ENCODE measurements at regions not wholly inside any gene's neighbourhood (a gene's known extent, or its start where the extent isn't known, plus 50 kb on each side); places are given as distances from the start of the nearest gene placed in this dataset.

DNA sequence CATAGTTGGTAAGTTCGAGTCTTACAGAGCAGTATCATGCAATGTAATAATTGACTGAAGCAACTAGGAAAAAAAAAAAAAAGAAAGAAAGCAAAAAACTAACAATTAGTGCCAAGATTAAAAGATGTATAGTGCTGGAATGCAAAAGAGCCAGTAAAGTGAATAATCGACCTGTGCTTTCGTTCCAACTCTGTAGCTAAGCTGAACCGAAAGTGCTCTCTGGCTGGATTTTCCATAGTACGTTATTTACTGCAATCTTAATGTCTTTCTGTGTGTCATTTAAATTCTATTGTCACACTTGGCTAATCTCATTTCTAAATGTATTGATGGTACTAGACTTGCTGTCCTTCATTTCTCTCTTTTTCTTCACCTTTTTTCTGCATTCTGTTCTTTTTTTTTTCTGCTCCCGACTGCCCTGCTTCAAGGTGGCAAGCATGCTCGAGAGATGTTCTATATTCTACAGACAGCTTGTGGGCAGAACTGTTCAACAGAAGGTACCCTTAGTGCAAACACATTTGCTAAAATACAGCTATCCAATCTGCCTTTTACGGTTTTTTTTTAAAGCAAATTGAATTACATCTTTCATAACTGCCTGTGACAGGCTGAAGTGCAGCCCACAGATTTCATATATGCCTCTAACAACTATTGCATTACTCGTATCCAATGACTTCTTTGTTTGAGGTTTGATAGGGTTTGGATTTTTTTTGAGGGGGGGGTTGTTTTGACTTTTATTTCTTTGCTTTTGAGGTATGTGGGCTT lies 204.2 kb upstream of the MTNR1B start:
- TF ChIP-seq, protein P1, sequence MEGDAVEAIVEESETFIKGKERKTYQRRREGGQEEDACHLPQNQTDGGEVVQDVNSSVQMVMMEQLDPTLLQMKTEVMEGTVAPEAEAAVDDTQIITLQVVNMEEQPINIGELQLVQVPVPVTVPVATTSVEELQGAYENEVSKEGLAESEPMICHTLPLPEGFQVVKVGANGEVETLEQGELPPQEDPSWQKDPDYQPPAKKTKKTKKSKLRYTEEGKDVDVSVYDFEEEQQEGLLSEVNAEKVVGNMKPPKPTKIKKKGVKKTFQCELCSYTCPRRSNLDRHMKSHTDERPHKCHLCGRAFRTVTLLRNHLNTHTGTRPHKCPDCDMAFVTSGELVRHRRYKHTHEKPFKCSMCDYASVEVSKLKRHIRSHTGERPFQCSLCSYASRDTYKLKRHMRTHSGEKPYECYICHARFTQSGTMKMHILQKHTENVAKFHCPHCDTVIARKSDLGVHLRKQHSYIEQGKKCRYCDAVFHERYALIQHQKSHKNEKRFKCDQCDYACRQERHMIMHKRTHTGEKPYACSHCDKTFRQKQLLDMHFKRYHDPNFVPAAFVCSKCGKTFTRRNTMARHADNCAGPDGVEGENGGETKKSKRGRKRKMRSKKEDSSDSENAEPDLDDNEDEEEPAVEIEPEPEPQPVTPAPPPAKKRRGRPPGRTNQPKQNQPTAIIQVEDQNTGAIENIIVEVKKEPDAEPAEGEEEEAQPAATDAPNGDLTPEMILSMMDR (IDR thresholded peaks at IDR 0.05; ENCODE audit: insufficient read depth, low read length, poor library complexity, severe bottlenecking), result no peak
- TF ChIP-seq EZH2phosphoT487 (conservative IDR thresholded peaks at IDR 0.05; ENCODE audit: low read length), result no peak

Data from SU-DHL-6 (cell line).